Activated T-helper 17 cell treated with anti-CD3 and anti-CD28 coated beads, Interleukin-2, amount 50 U/mL, for 72 hours (primary cell): ENCODE measurements at regions not wholly inside any gene's neighbourhood (a gene's known extent, or its start where the extent isn't known, plus 50 kb on each side); places are given as distances from the start of the nearest gene placed in this dataset.
"Not testable (repeated sequence)": the region's sequence is repeated elsewhere in the genome, so short reads cannot be mapped to it uniquely, and the experiment has no call there.

Source experiments
- ATAC-seq: fragments of 150-1000 bp; cut with Tn5 transposase; replicated peaks from 2 replicates; pipeline ENCODE4 v1.10.0; 2021; ENCODE audit warnings: mild to moderate bottlenecking, moderate library complexity
- H3K27ac Mint-ChIP-seq: one replicate; pipeline ENCODE4 v1.8.0; 2022; ENCODE audit warnings: mixed read lengths
- H3K27me3 Mint-ChIP-seq: one replicate; pipeline ENCODE4 v1.8.0; 2022; ENCODE audit warnings: mixed read lengths
- H3K36me3 Mint-ChIP-seq: one replicate; pipeline ENCODE4 v1.8.0; 2022; ENCODE audit warnings: low read depth, mild to moderate bottlenecking, mixed read lengths
- H3K4me1 Mint-ChIP-seq: one replicate; pipeline ENCODE4 v1.8.0; 2022; ENCODE audit warnings: mixed read lengths
- H3K4me3 Mint-ChIP-seq: one replicate; pipeline ENCODE4 v1.8.0; 2022; ENCODE audit warnings: mild to moderate bottlenecking, mixed read lengths
- H3K9me3 Mint-ChIP-seq: one replicate; pipeline ENCODE4 v1.8.0; 2022; ENCODE audit warnings: mixed read lengths

DNA sequence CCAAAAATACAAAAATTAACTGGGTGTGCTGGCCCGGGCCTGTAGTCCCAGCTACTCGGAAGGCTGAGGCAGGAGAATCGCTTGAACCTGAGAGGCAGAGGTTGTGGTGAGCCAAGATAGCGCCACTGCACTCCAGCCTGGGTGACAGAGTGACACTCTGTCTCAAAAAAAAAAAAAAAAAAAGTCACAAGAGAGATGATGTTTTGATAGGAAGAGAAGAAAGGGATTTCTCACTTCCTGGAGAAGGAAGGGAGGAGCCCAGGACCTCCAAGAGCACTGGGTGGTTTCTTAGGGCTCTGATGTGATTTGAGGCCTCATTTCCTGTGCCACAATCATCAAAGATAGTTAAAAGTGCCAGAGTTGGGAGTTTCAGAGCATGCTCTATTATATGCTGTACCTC lies 1048.3 kb downstream of the BCL11B start:
- H3K4me1 Mint-ChIP-seq = peaks cover 48% of the 10 kb centered on the region
- not testable (repeated sequence) for H3K27me3 Mint-ChIP-seq, H3K9me3 Mint-ChIP-seq, H3K36me3 Mint-ChIP-seq
- H3K4me3 Mint-ChIP-seq = peak overlapping the region; percentile 83
- ATAC-seq = peak; percentile 59
- H3K27ac Mint-ChIP-seq = peak overlapping the region; percentile 95

DNA sequence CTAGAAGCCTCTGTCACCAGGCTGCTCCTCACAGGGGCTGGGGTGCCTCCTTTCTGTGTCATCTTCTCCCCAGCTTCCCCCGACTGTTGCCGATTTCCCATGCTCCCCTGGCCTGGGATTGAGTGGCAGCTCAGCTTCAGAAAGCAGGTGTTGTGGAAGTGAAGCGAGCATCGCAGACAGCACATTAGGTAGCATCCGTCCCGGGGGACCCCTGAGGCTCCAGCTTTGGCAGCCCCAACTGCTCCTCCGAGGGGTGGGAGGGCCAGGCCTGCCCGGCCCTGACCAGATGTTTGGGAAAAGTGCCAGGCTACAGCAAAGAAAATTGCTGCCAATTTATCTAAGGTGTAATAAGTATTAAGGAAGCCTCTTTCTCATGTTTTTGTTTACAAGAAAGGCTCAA lies 1045.6 kb downstream of the BCL11B start:
- peaks cover 9% of the 10 kb centered on the region for H3K9me3 Mint-ChIP-seq
- H3K36me3 Mint-ChIP-seq = no peaks in the 10 kb centered on the region
- H3K4me1 Mint-ChIP-seq = peaks cover 62% of the 10 kb centered on the region
- H3K4me3 Mint-ChIP-seq = peak overlapping the region; percentile 68
- no peaks in the 10 kb centered on the region for H3K27me3 Mint-ChIP-seq
- ATAC-seq = no peak
- peak overlapping the region; percentile 92 for H3K27ac Mint-ChIP-seq

DNA sequence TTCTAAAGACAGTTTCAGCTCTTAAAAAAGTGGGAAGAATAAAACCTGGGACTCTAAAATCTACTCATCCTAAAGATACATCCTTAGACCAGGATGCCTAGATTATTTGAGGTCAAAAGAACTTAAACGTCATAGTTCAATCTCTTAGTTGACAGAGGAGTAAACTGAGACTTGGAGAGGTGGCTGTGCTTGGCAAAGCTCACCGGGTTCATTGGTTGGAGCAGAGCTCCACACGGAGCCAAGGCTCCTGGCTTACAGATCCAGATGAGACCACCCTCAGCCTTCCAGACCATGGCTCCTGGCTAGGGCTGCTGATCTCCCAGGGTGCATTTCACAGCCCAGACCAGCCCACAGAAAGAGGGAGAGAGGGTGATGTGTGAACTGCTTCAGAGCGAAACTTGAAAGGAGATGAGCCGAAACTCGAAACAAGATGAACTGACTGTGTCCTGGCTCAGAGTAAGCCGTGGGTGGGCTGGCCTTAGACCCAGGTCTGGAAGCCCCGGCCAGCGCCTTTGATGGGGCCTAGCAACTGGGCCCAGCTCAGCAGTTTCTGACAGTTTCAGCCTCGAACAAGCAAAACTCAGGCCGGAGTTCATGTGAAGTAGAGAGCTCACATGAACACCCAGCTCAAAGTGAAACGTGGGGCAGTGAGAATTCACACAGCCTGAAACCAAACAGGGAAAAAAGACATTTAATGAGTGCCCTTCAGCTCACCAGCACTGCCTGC lies 1044.8 kb downstream of the BCL11B start:
- Mint-ChIP-seq H3K9me3 (peaks cover 9% of the 10 kb centered on the region), H3K36me3 (no peaks in the 10 kb centered on the region), H3K27ac (peak overlapping the region; percentile 92), H3K4me3 (peak overlapping the region; percentile 68), H3K27me3 (no peaks in the 10 kb centered on the region), H3K4me1 (peaks cover 62% of the 10 kb centered on the region)
- peak; percentile 85 for ATAC-seq

DNA sequence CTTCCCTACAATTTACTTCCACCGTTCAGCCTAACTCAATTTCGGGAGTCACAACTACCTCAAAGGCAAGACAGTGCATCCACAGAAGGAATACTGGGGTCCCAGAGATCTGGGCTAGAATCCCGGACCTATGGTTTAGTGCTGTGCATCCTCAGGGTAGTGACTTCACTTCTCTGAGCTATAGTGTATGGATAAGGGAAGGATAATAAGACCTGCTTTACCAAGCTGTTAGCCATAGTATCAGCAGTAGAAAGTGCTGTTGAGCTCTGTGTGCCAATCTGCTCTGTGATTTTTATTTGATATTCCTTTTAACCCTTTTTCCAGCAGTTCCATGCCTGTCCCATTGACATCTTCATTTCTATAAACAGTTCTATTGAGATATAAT lies 1044.3 kb downstream of the BCL11B start:
- Mint-ChIP-seq H3K27me3 (no peaks in the 10 kb centered on the region), H3K27ac (peak overlapping the region; percentile 92), H3K9me3 (peaks cover 8% of the 10 kb centered on the region), H3K4me1 (peaks cover 58% of the 10 kb centered on the region), H3K4me3 (peak overlapping the region; percentile 68), H3K36me3 (no peaks in the 10 kb centered on the region)
- peak; percentile 7 for ATAC-seq

DNA sequence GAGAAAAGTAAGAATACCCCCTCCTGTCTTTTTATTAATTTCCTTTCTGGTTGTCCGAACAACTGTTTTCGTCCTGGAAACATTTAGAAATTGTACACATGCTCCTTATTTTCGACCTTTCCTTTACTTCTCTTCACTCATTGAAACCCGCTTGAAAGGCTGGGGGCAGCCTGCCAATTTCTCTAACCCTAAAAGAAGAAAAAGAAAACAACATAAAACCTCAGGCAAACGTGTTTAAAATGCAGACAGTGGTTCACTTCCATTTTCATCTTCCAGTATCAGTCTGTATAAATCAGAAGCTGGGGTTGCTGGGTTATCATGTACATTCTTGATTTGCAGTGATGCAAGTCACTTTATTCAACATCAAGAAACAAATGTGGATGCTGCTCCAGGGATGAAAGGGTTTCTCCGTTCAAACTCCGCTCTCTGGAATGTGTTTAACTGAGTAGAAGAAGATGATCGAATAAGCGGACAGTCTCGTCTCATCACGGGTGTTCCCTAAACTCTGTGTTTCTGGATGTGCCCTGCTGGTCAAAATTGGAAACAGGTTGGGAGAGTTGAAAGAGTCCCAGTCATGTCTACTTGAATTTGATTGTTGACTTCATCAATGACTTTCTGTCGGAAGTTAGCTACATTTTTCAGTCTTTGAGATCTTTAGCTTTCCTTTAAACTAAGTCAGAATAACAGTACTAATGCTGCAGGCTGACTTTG lies 1042.2 kb downstream of the BCL11B start:
- Mint-ChIP-seq H3K27ac (peak overlapping the region; percentile 64), H3K36me3 (no peaks in the 10 kb centered on the region), H3K4me3 (peak overlapping the region; percentile 68), H3K27me3 (no peaks in the 10 kb centered on the region), H3K4me1 (peaks cover 60% of the 10 kb centered on the region), H3K9me3 (peaks cover 5% of the 10 kb centered on the region)
- ATAC-seq = no peak

DNA sequence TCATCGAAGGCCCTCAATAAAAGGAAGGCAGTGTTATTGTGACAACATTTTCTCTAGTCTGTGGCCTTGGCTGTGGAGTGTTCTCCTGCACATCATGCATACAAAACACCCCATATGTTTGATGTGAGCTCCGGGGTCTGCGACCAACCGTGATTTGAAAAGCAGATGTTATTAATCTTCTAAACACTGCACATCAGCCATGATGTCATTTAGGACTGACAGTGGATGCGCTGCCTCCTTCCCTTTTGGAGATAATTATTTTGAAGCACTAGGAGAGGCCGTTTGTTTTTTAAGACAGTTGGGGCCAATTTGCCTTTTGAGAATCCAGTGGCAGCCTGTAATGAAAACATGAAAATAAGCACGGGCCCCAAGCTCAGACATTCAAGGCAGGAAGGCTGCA lies 1041.6 kb downstream of the BCL11B start:
- Mint-ChIP-seq H3K9me3 (peaks cover 9% of the 10 kb centered on the region), H3K4me1 (peaks cover 63% of the 10 kb centered on the region), H3K36me3 (no peaks in the 10 kb centered on the region), H3K4me3 (peak overlapping the region; percentile 68), H3K27me3 (no peaks in the 10 kb centered on the region), H3K27ac (peak overlapping the region; percentile 64)
- no peak for ATAC-seq

DNA sequence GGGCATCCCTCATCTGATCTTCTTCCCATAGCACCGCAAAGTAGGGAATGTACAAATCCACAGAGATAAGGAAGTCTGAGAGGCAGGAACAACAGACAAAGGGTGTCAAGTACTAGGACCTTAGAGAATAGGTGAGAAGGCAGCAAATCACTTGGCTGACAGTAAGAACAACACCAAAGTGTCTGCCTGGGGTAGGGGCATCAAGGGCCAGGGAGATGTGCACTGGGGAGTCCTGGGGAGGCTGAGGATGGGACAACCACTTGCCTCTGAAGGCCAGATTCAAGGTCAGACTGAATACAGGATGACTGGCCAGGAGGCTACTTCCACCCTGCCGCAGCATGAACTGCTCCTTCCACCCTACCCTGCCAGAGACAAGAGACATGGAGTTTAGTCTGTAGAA lies 1040.8 kb downstream of the BCL11B start:
- H3K27ac Mint-ChIP-seq = no peak overlapping the region
- peaks cover 57% of the 10 kb centered on the region for H3K4me1 Mint-ChIP-seq
- H3K27me3 Mint-ChIP-seq = no peaks in the 10 kb centered on the region
- peaks cover 9% of the 10 kb centered on the region for H3K9me3 Mint-ChIP-seq
- H3K4me3 Mint-ChIP-seq = peak overlapping the region; percentile 68
- H3K36me3 Mint-ChIP-seq = no peaks in the 10 kb centered on the region
- ATAC-seq = no peak

DNA sequence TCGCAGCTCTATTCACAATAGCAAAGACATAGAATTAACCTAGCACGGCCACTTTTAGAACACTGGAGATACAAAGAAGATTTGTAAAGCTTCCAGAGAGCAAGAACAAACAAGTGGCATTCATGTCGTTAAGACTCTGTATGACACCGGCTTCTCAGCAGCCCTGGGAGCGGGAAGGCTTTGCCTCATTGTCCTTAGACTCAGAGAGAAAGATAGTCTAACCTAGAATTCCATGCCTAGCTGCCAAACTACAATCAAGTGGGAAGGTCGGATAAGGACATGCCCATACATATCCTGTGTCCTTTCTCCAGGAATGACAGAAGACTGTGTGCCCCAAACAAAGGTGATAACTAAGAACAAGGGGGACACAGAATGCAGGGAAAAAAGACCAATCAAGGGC lies 1038.3 kb downstream of the BCL11B start:
- H3K27me3 Mint-ChIP-seq = no peaks in the 10 kb centered on the region
- ATAC-seq = no peak
- peak overlapping the region; percentile 82 for H3K27ac Mint-ChIP-seq
- peaks cover 51% of the 10 kb centered on the region for H3K4me1 Mint-ChIP-seq
- peaks cover 9% of the 10 kb centered on the region for H3K9me3 Mint-ChIP-seq
- no peaks in the 10 kb centered on the region for H3K36me3 Mint-ChIP-seq
- peak overlapping the region; percentile 51 for H3K4me3 Mint-ChIP-seq

DNA sequence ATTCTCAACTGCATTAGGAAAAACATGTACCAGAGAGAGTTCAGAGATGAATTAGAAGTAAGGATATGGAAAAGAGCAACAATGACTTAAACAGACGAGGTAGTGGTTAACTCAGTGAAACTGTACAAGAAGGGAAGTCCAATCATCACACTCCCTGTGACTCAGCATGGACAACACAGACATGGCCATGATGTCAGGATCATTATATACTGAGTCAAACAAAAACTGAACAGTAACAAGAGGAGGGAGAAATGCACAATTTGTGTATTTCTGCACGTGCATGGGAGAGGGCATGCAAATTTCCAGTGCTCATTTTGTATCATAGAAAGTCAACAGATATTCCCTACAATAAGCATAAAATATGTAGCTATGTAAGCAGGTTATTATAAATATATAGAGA lies 1037.8 kb downstream of the BCL11B start:
- H3K4me3 Mint-ChIP-seq = peak overlapping the region; percentile 51
- H3K4me1 Mint-ChIP-seq = peaks cover 52% of the 10 kb centered on the region
- no peaks in the 10 kb centered on the region for H3K36me3 Mint-ChIP-seq
- H3K27me3 Mint-ChIP-seq = no peaks in the 10 kb centered on the region
- peak overlapping the region; percentile 82 for H3K27ac Mint-ChIP-seq
- H3K9me3 Mint-ChIP-seq = peaks cover 9% of the 10 kb centered on the region
- ATAC-seq = peak; percentile 99

DNA sequence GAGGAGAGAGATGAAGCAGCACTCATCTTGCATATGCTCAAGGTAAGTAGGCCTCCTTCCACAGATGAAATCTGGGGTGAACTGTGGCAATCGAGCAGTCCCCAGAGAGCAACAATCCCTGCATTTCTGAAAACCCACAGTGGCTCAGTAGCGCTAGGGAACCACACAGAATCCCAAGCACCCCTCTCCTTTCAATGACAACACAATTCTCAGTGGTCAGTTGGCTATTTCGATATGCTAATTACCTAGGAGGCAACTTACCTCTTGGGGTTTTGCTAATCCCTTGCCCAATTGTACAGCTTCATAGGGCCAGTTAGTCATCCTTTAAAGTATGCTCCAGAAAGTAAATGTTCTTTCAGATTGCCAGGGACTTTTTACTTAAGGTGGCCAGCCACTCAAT lies 1035.7 kb downstream of the BCL11B start:
- H3K9me3 Mint-ChIP-seq = peaks cover 9% of the 10 kb centered on the region
- no peak overlapping the region for H3K4me3 Mint-ChIP-seq
- no peaks in the 10 kb centered on the region for H3K27me3 Mint-ChIP-seq
- no peaks in the 10 kb centered on the region for H3K36me3 Mint-ChIP-seq
- peaks cover 37% of the 10 kb centered on the region for H3K4me1 Mint-ChIP-seq
- H3K27ac Mint-ChIP-seq = no peak overlapping the region
- no peak for ATAC-seq

DNA sequence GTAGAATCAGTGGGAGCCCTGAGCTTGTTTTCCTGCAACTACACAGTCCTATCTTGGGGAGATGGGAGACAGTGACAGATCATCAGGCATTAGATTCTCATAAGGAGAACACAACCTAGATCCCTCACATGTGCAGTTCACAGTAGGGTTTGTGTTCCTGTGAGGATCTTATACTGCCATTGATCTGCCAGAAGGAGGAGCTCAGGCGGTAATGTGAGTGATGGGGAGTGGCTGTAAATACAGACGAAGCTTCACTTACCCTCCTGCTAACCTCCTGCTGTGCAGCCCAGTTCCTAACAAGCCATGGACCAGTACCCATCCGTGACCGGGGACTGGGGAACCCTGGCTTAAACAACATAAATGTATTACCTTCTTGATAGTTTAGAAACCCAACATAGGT lies 1034.1 kb downstream of the BCL11B start:
- H3K4me1 Mint-ChIP-seq = peaks cover 37% of the 10 kb centered on the region
- peak overlapping the region; percentile 20 for H3K27ac Mint-ChIP-seq
- ATAC-seq = no peak
- H3K4me3 Mint-ChIP-seq = no peak overlapping the region
- H3K27me3 Mint-ChIP-seq = no peaks in the 10 kb centered on the region
- peaks cover 8% of the 10 kb centered on the region for H3K9me3 Mint-ChIP-seq
- no peaks in the 10 kb centered on the region for H3K36me3 Mint-ChIP-seq

DNA sequence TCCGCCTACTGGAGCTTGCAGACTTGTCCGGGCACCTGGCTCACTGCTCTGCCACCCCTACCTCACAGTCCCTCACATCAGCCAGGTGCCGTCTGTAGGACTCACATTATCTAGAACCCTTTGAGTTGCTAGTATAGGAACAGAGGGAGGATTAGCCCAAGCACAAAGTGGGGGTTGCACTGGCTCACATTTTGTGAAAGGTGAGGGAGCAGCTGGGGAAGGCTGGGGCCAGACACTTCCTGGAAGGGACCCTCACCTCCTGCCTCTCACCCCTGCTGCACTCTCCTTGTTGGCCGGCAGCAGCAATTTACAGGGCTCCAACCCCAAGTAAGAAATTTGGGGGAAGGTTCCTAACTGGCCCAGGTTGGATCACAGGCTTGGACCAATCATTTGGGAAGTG lies 1031.6 kb downstream of the BCL11B start:
- no peak overlapping the region for H3K27ac Mint-ChIP-seq
- no peaks in the 10 kb centered on the region for H3K9me3 Mint-ChIP-seq
- no peaks in the 10 kb centered on the region for H3K27me3 Mint-ChIP-seq
- H3K4me1 Mint-ChIP-seq = peaks cover 17% of the 10 kb centered on the region
- ATAC-seq = no peak
- no peaks in the 10 kb centered on the region for H3K36me3 Mint-ChIP-seq
- no peak overlapping the region for H3K4me3 Mint-ChIP-seq

DNA sequence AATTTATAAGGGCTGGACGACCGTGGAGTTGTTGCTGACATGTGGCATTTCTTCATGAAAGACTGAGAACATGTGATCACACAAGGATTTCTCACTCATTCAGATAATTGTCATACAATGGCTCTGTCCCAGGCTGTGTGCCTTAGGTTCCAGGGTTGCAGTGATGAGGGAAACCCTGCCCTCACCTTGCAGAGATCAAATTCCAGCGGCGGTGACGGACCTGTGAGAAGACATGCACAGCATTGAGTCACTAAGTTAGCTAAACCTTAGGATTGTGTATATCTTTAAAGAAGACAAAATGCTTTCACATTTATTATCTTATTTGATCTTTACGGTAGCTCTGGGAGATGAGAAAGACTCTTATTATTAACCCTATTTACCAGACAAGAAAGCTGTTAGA lies 1029.1 kb downstream of the BCL11B start:
- Mint-ChIP-seq H3K9me3 (no peaks in the 10 kb centered on the region), H3K27ac (no peak overlapping the region), H3K27me3 (no peaks in the 10 kb centered on the region), H3K4me3 (no peak overlapping the region), H3K36me3 (no peaks in the 10 kb centered on the region), H3K4me1 (peaks cover 12% of the 10 kb centered on the region)
- ATAC-seq = no peak

DNA sequence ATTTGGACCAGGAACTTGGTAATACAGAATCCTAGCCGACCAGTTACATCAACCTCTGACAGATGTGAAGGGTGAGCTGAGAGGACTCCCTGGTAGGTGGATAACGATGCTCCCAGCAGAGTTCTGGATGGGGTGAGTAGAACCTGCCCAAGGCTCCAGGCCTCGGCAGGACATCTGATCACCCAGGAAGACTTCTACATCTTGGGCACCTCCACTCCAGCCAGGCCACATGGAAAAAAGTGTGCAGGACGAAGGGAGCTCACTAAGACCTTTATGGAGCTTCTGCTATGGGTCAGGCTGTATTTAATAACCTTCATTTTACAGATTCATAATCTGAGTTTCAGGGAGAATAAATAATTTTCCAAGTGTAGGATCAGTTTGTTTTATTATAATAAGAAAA lies 1028.7 kb downstream of the BCL11B start:
- no peak for ATAC-seq
- no peak overlapping the region for H3K27ac Mint-ChIP-seq
- H3K36me3 Mint-ChIP-seq = no peaks in the 10 kb centered on the region
- no peaks in the 10 kb centered on the region for H3K9me3 Mint-ChIP-seq
- H3K4me1 Mint-ChIP-seq = peaks cover 8% of the 10 kb centered on the region
- no peak overlapping the region for H3K4me3 Mint-ChIP-seq
- no peaks in the 10 kb centered on the region for H3K27me3 Mint-ChIP-seq

DNA sequence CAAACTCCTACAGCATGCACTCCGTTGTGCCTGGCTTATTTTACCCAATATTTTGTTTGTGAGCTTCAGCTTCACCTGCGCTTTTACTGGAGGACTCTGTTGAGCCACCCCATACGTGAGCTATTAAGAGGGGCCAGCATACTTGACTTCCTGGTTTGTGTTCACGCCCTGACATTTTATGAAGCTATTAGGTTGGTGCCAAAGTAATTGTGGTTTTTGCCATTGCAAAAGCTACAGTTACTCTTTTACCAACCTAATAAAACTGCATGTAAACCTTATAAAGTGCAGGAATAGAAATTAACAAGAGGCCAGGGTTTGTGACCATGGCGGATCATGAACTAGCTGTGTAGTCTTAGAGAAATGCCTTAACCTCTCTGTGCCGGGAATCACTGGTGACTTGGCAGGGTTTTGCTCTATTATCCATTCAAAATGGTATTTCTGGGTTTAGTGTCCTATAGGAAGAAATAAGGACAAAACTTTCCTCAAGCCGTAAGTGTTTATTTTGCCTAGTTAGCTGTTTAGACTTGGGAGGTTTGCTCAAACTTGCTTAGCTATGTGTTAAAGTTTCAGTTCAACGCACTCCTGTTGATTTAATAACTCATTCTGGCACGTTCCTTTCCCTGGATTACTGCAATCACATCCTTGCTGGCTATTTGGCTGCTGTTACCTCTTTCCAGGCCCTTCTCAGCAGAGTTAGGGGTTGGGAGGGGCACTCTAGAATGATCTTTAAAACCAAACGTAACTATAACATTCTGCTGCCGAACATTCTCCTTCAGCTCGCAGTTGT lies 1027.6 kb downstream of the BCL11B start:
- no peaks in the 10 kb centered on the region for H3K36me3 Mint-ChIP-seq
- H3K27me3 Mint-ChIP-seq = no peaks in the 10 kb centered on the region
- peaks cover under 1% of the 10 kb centered on the region for H3K4me1 Mint-ChIP-seq
- H3K9me3 Mint-ChIP-seq = no peaks in the 10 kb centered on the region
- ATAC-seq = no peak
- no peak overlapping the region for H3K4me3 Mint-ChIP-seq
- H3K27ac Mint-ChIP-seq = no peak overlapping the region
